ENCODE measurements at regions not wholly inside any gene's neighbourhood (a gene's known extent, or its start where the extent isn't known, plus 50 kb on each side); places are given as distances from the start of the nearest gene placed in this dataset.
"Not testable (repeated sequence)": the region's sequence is repeated elsewhere in the genome, so short reads cannot be mapped to it uniquely, and the experiment has no call there.

DNA sequence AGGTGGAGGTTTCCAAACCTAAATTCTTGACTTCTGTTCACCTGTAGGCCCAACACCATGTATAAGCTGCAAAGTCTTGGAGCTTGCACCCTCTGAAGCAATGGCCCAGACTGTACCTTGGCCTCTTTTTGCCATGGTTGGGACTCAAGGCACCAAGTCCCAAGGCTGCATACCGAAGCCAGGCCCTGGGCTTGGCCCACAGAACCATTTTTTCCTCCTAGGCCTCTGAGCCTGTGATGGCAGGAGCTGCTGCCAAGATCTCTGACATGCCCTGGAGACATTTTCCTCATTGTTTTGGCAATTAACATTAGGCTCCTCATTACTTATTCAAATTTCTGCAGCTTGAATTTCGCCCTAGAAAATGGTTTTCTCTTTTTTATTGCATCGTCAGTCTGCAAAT is 297.9 kb downstream of the OXSM start:
- FAIRE-seq (no peak), DNase-seq (ENCODE audit: low read depth) (no peak)
- Histone ChIP-seq H3K4me3 (ENCODE audit: low read depth, low read length) (no peak overlapping the region), H3K36me3 (ENCODE audit: control insufficient read depth, insufficient read depth, low read length) (no peaks in the 10 kb centered on the region), H3K27me3 (ENCODE audit: control insufficient read depth, insufficient read depth, low read length) (no peaks in the 10 kb centered on the region)
- TF ChIP-seq CTCF (IDR thresholded peaks at IDR 0.05; ENCODE audit: insufficient read depth, low read length, severe bottlenecking): no peak

- no peak overlapping the region for H3K4me3 ChIP-seq (ENCODE audit: low read depth, low read length)
- DNase-seq (ENCODE audit: low read depth) (no peak), FAIRE-seq (no peak)
- no peaks in the 10 kb centered on the region for H3K27me3 ChIP-seq (ENCODE audit: control insufficient read depth, insufficient read depth, low read length)
- H3K36me3 ChIP-seq (ENCODE audit: control insufficient read depth, insufficient read depth, low read length): no peaks in the 10 kb centered on the region
- TF ChIP-seq CTCF (IDR thresholded peaks at IDR 0.05; ENCODE audit: insufficient read depth, low read length, severe bottlenecking): no peak
Observed at GRCh38 chr3:26089249-26089648, 299.4 kb downstream of the OXSM start.

DNA sequence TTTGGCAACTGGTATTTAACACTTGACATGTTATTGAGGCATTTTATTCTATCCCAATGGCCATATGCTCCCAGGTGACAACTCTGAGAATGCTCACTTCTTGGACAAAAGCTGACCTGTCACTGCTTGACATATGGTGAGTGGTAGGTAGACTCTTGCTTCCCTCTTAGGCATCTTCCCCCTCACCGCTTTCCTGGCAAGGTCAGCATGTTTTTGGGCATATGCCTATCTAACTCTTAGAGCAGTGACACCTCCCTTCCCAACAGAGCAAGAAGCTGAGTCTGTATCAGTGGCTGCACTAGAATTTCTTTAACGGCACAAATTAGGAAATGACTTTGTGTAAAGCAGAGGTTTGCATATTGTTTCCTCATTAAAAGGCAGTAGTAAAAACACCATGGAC is 300.7 kb downstream of the OXSM start:
- TF ChIP-seq CTCF (IDR thresholded peaks at IDR 0.05; ENCODE audit: insufficient read depth, low read length, severe bottlenecking): no peak
- FAIRE-seq: no peak
- DNase-seq (ENCODE audit: low read depth): no peak

DNA sequence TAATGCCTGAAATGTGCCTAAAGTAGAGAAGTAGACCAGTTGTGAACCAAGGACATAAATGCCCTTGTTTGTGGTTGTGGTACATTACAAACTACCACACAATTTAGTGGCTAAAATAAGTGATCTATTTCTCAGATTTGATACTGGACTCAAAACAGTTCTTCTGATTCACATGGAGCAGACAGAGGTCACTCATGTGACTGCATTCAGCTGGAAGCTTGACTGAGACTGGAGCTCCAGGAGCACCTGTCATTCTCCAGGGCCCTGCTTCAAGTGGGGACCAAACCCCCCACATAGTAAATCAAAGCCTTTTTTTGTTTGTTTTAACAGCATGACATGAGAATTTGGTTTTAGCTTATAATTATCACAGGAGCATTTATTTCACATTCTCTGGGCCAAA is 301.2 kb downstream of the OXSM start:
- no peak for DNase-seq (ENCODE audit: low read depth)
- Histone ChIP-seq H3K36me3 (ENCODE audit: control insufficient read depth, insufficient read depth, low read length) (no peaks in the 10 kb centered on the region), H3K27me3 (ENCODE audit: control insufficient read depth, insufficient read depth, low read length) (no peaks in the 10 kb centered on the region), H3K4me3 (ENCODE audit: low read depth, low read length) (no peak overlapping the region)
- FAIRE-seq: no peak
- no peak for TF ChIP-seq CTCF (IDR thresholded peaks at IDR 0.05; ENCODE audit: insufficient read depth, low read length, severe bottlenecking)

More for the DNA sequence above, 300.7 kb downstream of the OXSM start:
- Histone ChIP-seq H3K4me3 (ENCODE audit: low read depth, low read length) (no peak overlapping the region), H3K36me3 (ENCODE audit: control insufficient read depth, insufficient read depth, low read length) (no peaks in the 10 kb centered on the region), H3K27me3 (ENCODE audit: control insufficient read depth, insufficient read depth, low read length) (no peaks in the 10 kb centered on the region)

- FAIRE-seq: no peak
Observed at GRCh38 chr3:26091626-26092025, 301.7 kb downstream of the OXSM start.

DNA sequence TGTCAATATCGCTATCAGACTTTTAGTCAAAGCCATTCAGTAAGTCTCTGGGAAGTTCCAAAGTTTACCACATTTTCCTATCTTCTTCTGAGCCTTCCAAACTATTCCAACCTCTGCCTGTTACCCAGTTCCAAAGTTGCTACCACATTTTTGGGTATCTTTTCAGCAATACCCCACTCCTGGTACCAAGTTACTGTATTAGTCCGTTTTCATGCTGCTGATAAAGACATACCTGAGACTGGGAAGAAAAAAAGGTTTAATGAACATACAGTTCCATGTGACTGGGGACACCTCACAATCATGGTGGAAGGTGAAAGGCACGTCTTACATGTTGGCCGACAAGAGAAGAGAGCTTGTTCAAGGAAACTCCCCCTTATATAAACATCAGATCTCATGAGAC is 307.2 kb downstream of the OXSM start:
- H3K4me3 ChIP-seq (ENCODE audit: low read depth, low read length); H3K27me3 ChIP-seq (ENCODE audit: control insufficient read depth, insufficient read depth, low read length); FAIRE-seq; H3K36me3 ChIP-seq (ENCODE audit: control insufficient read depth, insufficient read depth, low read length); DNase-seq (ENCODE audit: low read depth): not testable (repeated sequence)

More at GRCh38 chr3:26091626-26092025, 301.7 kb downstream of the OXSM start:
- no peak overlapping the region for H3K4me3 ChIP-seq (ENCODE audit: low read depth, low read length)
- no peaks in the 10 kb centered on the region for H3K36me3 ChIP-seq (ENCODE audit: control insufficient read depth, insufficient read depth, low read length)
- no peak for TF ChIP-seq CTCF (IDR thresholded peaks at IDR 0.05; ENCODE audit: insufficient read depth, low read length, severe bottlenecking)
- no peak for DNase-seq (ENCODE audit: low read depth)
- H3K27me3 ChIP-seq (ENCODE audit: control insufficient read depth, insufficient read depth, low read length): no peaks in the 10 kb centered on the region
